ENCODE measurements at regions not wholly inside any gene's neighbourhood (a gene's known extent, or its start where the extent isn't known, plus 50 kb on each side); places are given as distances from the start of the nearest gene placed in this dataset.

DNA sequence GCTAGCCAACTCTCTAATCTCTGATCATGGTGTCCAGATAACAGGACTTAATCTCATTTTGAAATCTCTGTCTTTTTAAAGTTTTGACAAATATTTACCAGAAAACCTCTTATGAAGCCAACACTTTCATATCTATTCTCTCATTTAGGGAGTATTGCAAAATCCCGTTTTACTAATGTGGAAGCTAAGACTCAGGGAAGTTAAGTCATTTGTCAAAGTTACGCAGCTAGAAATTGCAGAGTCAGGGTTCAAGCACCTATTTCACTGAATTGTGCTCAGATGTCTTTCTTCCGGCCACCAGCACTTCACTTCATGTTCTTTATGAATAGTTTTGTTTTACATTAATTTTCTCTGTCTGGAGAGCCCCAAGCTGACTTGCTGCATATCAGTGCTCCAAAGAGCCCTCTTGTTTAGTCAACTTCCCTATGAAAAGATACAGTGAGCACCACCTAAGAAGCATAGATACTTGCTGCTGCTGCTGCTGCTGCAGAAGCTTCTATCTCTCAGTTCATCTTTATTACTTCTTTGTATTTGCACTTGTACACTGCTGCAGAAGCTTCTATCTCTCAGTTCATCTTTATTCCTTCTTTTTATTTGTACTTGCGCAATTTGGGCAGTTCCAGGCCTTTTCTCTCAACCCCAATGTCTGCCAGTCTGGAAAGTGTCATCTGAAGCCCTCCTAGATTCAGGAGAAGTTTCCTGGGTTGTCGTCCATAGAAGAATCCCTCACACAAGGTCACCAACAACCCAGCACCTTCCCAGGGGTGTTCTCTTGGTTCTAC is 329.7 kb downstream of the MAFB start:
- TF ChIP-seq, protein P1, sequence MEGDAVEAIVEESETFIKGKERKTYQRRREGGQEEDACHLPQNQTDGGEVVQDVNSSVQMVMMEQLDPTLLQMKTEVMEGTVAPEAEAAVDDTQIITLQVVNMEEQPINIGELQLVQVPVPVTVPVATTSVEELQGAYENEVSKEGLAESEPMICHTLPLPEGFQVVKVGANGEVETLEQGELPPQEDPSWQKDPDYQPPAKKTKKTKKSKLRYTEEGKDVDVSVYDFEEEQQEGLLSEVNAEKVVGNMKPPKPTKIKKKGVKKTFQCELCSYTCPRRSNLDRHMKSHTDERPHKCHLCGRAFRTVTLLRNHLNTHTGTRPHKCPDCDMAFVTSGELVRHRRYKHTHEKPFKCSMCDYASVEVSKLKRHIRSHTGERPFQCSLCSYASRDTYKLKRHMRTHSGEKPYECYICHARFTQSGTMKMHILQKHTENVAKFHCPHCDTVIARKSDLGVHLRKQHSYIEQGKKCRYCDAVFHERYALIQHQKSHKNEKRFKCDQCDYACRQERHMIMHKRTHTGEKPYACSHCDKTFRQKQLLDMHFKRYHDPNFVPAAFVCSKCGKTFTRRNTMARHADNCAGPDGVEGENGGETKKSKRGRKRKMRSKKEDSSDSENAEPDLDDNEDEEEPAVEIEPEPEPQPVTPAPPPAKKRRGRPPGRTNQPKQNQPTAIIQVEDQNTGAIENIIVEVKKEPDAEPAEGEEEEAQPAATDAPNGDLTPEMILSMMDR (IDR thresholded peaks at IDR 0.05) = no peak
- peak; percentile 52 for ATAC-seq (ENCODE audit: low FRiP score)

DNA sequence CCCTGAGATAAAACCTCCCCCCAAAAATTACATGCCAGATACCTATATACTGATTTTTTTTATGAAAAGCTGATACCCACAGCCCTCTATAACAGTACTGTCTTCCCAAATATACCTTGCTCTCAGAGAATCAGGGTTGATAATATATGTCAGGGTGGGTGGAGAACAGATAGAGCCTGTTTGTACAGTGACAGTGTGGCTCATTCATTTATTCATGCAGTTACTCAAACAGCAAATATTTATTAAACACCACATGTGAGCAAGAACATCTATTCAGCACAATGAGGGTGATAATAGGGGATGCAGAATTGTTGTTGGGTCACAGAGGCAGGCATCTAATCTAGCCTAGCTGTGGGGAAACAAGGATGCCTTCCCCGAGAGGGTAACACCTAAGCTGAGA is 334.2 kb downstream of the MAFB start:
- no peak for ATAC-seq (ENCODE audit: low FRiP score)

More for the DNA sequence above, 329.7 kb downstream of the MAFB start:
- DNase-seq (ENCODE audit: low spot score) = no peak

DNA sequence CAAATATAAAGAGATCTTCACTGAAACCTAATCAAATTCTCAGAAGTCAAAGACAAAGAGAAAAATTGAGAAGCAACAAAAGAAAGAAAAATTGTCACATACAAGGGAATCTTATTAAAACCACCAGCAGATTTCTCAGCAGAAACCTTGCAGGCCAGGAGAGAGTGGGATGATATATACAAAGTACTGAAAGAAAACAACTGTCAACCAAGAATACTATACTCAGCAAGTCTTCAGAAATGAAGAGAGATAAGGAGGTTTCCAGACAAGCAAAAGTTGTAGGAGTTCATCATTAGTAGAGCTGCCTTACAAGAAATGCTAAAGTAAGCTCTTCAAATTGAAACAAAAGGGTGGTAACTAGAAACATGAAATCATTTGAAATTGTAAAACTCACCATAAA is 345.6 kb downstream of the MAFB start:
- ATAC-seq (ENCODE audit: low FRiP score) (no peak), DNase-seq (ENCODE audit: low spot score) (no peak)
- TF ChIP-seq, protein P1 (IDR thresholded peaks at IDR 0.05) = no peak

More for the DNA sequence above, 334.2 kb downstream of the MAFB start:
- TF ChIP-seq, protein P1 (IDR thresholded peaks at IDR 0.05) = no peak
- DNase-seq (ENCODE audit: low spot score) = no peak

DNA sequence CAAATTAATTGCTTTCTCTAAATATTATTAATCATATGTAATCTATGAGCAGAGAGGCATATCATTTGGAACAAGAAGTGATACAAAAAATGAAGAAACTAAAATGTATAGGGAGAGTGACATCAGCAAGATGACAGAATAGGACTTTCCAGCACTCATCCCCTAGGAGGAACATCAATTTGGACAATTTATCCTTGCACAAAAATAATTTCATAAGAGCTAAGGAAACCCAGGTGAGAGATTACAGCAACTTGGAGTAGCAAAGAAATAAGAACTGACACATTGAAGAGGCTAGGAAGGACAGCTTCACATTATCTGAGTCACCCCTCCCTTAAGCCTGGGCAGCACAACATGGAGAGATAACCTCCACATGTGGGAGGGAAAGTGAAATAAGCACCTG is 347.5 kb downstream of the MAFB start:
- no peak for ATAC-seq (ENCODE audit: low FRiP score)
- TF ChIP-seq, protein P1 (IDR thresholded peaks at IDR 0.05) = no peak
- DNase-seq (ENCODE audit: low spot score) = no peak

DNA sequence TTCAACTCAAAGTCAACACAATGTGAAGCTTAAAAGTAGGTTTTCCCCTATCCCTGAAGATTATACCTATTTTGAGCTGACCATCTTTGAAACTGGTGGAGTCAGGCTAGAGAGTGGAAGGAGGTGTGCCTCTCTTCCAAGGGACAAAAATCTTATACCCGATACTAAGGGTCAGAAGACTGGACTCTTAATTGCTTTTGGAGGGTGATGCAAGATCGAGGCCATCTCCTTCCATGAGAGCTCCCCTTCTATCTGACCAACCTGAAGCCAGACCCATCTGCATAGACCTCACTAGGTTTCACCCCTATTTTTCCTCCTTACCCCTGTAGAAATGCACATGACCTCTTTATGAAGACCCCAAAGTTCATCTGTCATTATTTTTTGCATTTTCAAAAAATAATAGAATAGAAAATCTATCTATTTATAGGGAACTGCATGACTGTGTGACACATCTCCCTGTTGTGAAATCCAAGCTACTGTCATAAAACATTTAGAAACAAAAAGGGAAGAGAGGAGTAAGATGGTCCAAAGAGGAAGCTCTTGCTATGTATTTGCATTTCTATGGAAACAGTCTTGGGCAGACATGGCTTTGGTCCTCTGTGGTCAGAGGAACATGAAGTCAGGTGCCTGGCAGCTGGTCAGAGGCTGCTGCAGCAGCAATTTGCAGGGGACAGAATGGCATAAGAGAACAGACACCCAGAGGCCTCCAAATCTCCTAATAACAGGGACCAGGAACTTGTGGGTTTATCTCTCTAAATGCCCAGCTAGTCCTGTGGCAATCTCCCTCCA is 349.2 kb downstream of the MAFB start:
- ATAC-seq (ENCODE audit: low FRiP score) (no peak), DNase-seq (ENCODE audit: low spot score) (no peak)
- TF ChIP-seq, protein P1 (IDR thresholded peaks at IDR 0.05) = no peak

DNA sequence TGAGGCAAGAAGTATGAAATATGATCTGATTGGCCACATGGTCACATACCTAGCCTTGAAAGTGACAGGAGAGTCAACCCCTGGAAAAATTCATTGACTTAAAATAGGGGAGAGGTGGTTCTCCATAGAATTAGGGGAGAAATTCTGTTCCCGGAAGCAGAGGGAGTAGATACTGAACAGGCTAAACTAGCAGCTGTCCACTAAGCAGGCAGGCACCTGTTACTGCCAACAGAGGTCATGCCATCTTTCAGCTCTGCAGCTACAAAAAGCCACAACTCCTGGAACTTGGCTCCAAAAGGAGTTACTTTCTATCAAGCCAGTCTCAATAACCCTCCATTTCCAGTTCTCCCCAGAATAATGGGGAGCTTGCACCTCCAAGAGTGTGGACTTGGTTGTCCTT is 352.5 kb downstream of the MAFB start:
- DNase-seq (ENCODE audit: low spot score) (no peak), ATAC-seq (ENCODE audit: low FRiP score) (no peak)
- TF ChIP-seq, protein P1 (IDR thresholded peaks at IDR 0.05) = no peak

Data from omental fat pad (tissue), 3 donors.